Breast epithelium (tissue), 4 donors: ENCODE measurements at regions not wholly inside any gene's neighbourhood (a gene's known extent, or its start where the extent isn't known, plus 50 kb on each side); places are given as distances from the start of the nearest gene placed in this dataset.

Experiments used
- DNase-seq, 2 donors: peaks; one replicate each; pipeline ENCODE4 v3.0.0-alpha.2; 2019; ENCODE audit warnings: low spot score in 2 of 2
- H3K27ac ChIP-seq, 2 donors: fragments of 200-600 bp; sonication (generic) in 1 of 2; one replicate each; pipeline ENCODE4 v1.5.1; 2016 to 2019; ENCODE audit warnings: mild to moderate bottlenecking in 1 of 2
- H3K27me3 ChIP-seq, 2 donors: fragments of 200-600 bp; sonication (generic) in 1 of 2; one replicate each; pipeline versions ENCODE4 v1.5.1 to v1.6.0; 2017 to 2019; ENCODE audit warnings: control low read depth in 1 of 2, mild to moderate bottlenecking in 1 of 2
- H3K36me3 ChIP-seq: fragments of 200-600 bp; one replicate; pipeline ENCODE4 v1.5.1; 2019
- H3K4me1 ChIP-seq, 2 donors: fragments of 200-600 bp; sonication (generic); one replicate each; pipeline ENCODE4 v1.5.1; 2016 to 2019; ENCODE audit warnings: control low read depth in 1 of 2
- H3K4me3 ChIP-seq, 3 donors: fragments of 200-600 bp; sonication (generic); 1 replicate in 2 of 3; 2 replicates in 1 of 3; pipeline ENCODE4 v1.5.1; 2016 to 2019; ENCODE audit warnings: mild to moderate bottlenecking in 3 of 3, moderate library complexity in 2 of 3
- H3K9me3 ChIP-seq, 2 donors: fragments of 200-600 bp; sonication (generic) in 1 of 2; one replicate each; pipeline ENCODE4 v1.5.1; 2016 to 2019; ENCODE audit warnings: control low read depth in 1 of 2
- POLR2A ChIP-seq: fragments of 450-650 bp; IDR thresholded peaks from one replicate; pipeline ENCODE4 v1.6.1; 2016; ENCODE audit warnings: antibody characterized with exemption, mild to moderate bottlenecking, moderate library complexity
- POLR2AphosphoS5 ChIP-seq, 3 donors: sonication (generic); formaldehyde crosslinking; IDR thresholded peaks; one replicate each; pipeline ENCODE4 v1.6.1; 2017; ENCODE audit warnings: antibody characterized with exemption in 3 of 3
- intact Hi-C: fragments of 100-400 bp; cut with DNase I; formaldehyde crosslinking; loops from one replicate; pipeline ENCODE4 v1.15.1; 2023; ENCODE audit warnings: low total_unique reads
- TF ChIP-seq, protein P1 (sequence below), 3 donors: fragments of 450-650 bp; IDR thresholded peaks; one replicate each; pipeline ENCODE4 v1.5.1; 2016 to 2017; ENCODE audit warnings: antibody characterized with exemption in 3 of 3, mild to moderate bottlenecking in 3 of 3, moderate library complexity in 3 of 3

DNA sequence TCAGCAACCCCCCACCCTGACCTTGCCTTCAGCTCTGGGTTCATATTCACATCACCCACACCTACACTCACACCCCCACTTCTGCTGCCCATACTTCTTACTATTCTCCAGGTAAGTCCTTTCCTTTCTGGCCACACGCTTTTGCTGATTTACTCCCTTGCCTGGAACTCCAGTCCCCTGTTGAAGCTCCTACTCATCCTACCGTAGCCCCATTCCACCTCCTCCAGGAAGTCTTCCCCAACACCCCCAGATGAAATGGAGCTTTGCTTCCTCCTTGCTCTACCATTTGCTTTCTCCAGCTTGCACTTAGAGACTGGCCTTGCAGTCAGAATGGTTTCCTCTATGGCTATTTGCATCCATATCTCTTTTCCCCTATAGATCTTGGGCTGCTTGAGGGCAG lies 182.3 kb downstream of the MELK start:
- no peaks in the 10 kb centered on the region for H3K9me3 ChIP-seq
- no peak for TF ChIP-seq POLR2A
- TF ChIP-seq POLR2AphosphoS5 (IDR thresholded peaks at IDR 0.05) = no peak
- TF ChIP-seq, protein P1, sequence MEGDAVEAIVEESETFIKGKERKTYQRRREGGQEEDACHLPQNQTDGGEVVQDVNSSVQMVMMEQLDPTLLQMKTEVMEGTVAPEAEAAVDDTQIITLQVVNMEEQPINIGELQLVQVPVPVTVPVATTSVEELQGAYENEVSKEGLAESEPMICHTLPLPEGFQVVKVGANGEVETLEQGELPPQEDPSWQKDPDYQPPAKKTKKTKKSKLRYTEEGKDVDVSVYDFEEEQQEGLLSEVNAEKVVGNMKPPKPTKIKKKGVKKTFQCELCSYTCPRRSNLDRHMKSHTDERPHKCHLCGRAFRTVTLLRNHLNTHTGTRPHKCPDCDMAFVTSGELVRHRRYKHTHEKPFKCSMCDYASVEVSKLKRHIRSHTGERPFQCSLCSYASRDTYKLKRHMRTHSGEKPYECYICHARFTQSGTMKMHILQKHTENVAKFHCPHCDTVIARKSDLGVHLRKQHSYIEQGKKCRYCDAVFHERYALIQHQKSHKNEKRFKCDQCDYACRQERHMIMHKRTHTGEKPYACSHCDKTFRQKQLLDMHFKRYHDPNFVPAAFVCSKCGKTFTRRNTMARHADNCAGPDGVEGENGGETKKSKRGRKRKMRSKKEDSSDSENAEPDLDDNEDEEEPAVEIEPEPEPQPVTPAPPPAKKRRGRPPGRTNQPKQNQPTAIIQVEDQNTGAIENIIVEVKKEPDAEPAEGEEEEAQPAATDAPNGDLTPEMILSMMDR (IDR thresholded peaks at IDR 0.05) = no peak

DNA sequence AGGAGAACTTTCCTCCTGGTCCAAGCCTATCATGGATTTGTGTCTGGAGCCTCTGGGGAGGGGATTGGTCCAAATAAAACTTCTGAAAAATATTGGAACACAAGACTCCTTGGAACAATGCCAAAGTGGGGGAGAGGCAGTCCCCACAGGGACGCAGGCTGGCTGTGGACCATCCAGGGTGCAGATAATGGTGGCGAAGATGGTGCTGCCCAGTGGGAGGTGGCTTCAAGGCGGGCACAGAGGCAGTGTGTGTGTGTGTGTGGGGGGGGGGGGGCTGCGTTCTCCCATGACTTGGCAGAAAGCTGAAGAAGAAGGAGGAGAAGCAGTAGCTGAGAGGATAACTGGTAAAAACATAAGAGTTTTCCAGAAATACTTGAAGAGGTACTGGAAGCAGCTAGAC lies 186.4 kb downstream of the MELK start:
- H3K27ac ChIP-seq = no peak overlapping the region
- H3K9me3 ChIP-seq = no peaks in the 10 kb centered on the region
- H3K4me1 ChIP-seq = no peaks in the 10 kb centered on the region
- no peaks in the 10 kb centered on the region for H3K36me3 ChIP-seq
- H3K27me3 ChIP-seq = peaks cover 0 to 76% of the 10 kb centered on the region in 2 donors
- DNase-seq = no peak
- intact Hi-C loops = no loop called here
- TF ChIP-seq POLR2AphosphoS5 (IDR thresholded peaks at IDR 0.05) (no peak), POLR2A (no peak)
- TF ChIP-seq, protein P1 (IDR thresholded peaks at IDR 0.05) = no peak
- H3K4me3 ChIP-seq = no peak overlapping the region

More for the DNA sequence above, 182.3 kb downstream of the MELK start:
- peaks cover 0 to 55% of the 10 kb centered on the region in 2 donors for H3K27me3 ChIP-seq
- no peak overlapping the region for H3K27ac ChIP-seq
- intact Hi-C loops = no loop called here
- no peak for DNase-seq
- no peaks in the 10 kb centered on the region for H3K36me3 ChIP-seq
- no peak overlapping the region for H3K4me3 ChIP-seq
- H3K4me1 ChIP-seq = no peaks in the 10 kb centered on the region

DNA sequence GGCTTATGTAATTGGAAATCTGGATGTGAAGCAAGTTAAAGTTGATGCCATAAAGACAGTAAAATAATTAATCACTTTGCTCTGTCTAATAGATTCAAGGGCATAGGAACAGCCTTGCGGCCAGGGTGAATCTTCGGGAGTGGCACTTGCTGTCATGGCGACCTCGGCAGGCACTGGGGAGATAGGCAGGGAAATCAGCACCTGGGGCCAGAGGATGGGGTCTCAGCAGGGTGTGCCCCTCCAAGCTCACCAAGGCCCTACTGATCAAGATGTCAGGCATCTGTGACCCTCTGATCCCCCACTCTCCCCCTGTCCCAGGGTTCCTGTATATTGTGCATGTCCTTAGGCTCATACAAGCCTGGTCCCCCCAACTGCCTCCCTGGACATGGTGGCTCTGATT lies 187.3 kb downstream of the MELK start:
- no peaks in the 10 kb centered on the region for H3K9me3 ChIP-seq
- peaks cover 0 to 72% of the 10 kb centered on the region in 2 donors for H3K27me3 ChIP-seq
- H3K4me1 ChIP-seq = no peaks in the 10 kb centered on the region
- no peaks in the 10 kb centered on the region for H3K36me3 ChIP-seq
- intact Hi-C loops = no loop called here
- DNase-seq = no peak
- no peak overlapping the region for H3K27ac ChIP-seq
- TF ChIP-seq POLR2AphosphoS5 (IDR thresholded peaks at IDR 0.05) = no peak
- TF ChIP-seq POLR2A = no peak
- TF ChIP-seq, protein P1 (IDR thresholded peaks at IDR 0.05) = no peak
- H3K4me3 ChIP-seq = no peak overlapping the region

DNA sequence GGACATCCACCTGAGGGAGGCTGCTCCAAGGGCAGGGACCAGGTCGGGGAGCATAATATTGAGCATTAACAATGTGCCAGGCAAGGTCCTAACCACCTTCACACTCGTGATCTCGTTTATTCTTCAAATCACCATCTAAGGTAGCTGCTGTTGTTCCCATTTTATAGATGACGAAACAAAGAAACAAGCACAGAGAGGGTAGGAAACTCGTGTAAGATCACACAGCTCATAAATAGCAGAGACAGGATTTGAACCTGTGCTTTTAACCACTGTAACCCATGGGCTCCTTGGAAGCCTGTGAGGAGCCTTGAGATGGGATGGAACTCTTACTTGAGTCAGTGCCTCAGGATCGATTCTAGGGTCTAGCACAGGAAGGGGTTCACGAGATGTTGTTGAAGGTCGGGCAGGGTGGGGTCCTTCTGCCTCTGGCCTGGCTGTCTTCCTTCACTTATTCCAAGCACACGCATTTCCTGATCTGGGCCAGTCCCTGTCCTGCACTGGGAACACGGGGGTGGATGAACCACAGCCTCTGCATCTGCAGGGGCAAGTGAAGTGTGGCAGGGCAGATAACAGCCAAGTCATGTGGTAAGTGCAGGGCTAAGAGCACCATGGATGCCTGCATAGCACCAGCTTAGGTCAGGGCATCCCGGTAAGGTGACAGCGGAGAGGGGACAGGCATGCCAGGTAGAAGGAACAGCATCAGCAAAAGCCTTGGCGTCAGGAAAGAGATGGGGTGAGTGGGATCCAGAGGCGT lies 188.1 kb downstream of the MELK start:
- H3K9me3 ChIP-seq = no peaks in the 10 kb centered on the region
- peaks cover 0 to 66% of the 10 kb centered on the region in 2 donors for H3K27me3 ChIP-seq
- no peak overlapping the region for H3K27ac ChIP-seq
- TF ChIP-seq, protein P1 (IDR thresholded peaks at IDR 0.05) = no peak
- TF ChIP-seq POLR2A (no peak), POLR2AphosphoS5 (IDR thresholded peaks at IDR 0.05) (no peak)
- intact Hi-C loops = no loop called here
- no peak overlapping the region for H3K4me3 ChIP-seq
- DNase-seq = no peak
- H3K4me1 ChIP-seq = no peaks in the 10 kb centered on the region
- H3K36me3 ChIP-seq = no peaks in the 10 kb centered on the region

DNA sequence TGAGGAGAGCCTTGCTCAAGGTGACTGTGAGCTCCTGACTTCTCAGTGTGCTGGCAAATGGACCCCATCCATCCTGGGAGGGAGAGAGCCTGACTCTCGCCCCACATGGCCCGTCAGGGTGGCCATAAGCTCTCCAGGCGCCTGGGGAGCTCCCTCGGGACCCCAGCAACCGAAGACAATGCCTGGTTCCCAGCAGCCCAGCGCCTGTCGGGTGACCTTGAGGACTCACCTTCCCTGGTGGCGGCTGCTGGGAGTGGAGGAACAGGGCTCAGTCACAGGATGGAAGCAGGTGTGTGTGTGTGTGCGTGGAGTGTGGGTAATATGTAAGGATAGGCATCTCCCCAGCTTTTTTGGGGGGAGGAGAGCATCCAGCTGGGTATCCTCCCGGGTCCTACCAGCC lies 190.3 kb downstream of the MELK start:
- no peak overlapping the region for H3K4me3 ChIP-seq
- intact Hi-C loops = no loop called here
- no peaks in the 10 kb centered on the region for H3K9me3 ChIP-seq
- no peak for DNase-seq
- no peaks in the 10 kb centered on the region for H3K36me3 ChIP-seq
- H3K27ac ChIP-seq = no peak overlapping the region
- H3K27me3 ChIP-seq = peaks cover 0 to 62% of the 10 kb centered on the region in 2 donors
- no peaks in the 10 kb centered on the region for H3K4me1 ChIP-seq
- no peak for TF ChIP-seq POLR2AphosphoS5 (IDR thresholded peaks at IDR 0.05)
- TF ChIP-seq POLR2A = no peak
- TF ChIP-seq, protein P1 (IDR thresholded peaks at IDR 0.05) = no peak
